Progenitor cell of endocrine pancreas (in vitro differentiated cells): ENCODE measurements at regions not wholly inside any gene's neighbourhood (a gene's known extent, or its start where the extent isn't known, plus 50 kb on each side); places are given as distances from the start of the nearest gene placed in this dataset.

Source experiments
- DNase-seq: peaks from one replicate; pipeline ENCODE4 v3.0.0; 2021; ENCODE audit warnings: low spot score; ENCODE audit not compliant: unreplicated experiment
- H3K27ac Mint-ChIP-seq: 2 replicates; pipeline ENCODE4 v1.8.0; 2021; ENCODE audit warnings: mild to moderate bottlenecking, moderate library complexity, mixed read lengths
- H3K27me3 Mint-ChIP-seq: 2 replicates; pipeline ENCODE4 v1.8.0; 2021; ENCODE audit warnings: mixed read lengths
- H3K36me3 Mint-ChIP-seq: 2 replicates; pipeline ENCODE4 v1.8.0; 2022; ENCODE audit warnings: mixed read lengths; ENCODE audit not compliant: insufficient read depth
- H3K4me1 Mint-ChIP-seq: 2 replicates; pipeline ENCODE4 v1.8.0; 2021; ENCODE audit warnings: low read depth, mixed read lengths
- H3K4me3 Mint-ChIP-seq: 2 replicates; pipeline ENCODE4 v1.8.0; 2021; ENCODE audit warnings: low read depth, mild to moderate bottlenecking, moderate library complexity, mixed read lengths
- H3K9me3 Mint-ChIP-seq: 2 replicates; pipeline ENCODE4 v1.8.0; 2021; ENCODE audit warnings: low read depth, mixed read lengths
- CTCF ChIP-seq: fragments of 200-600 bp; sonication (generic); IDR thresholded peaks from one replicate; pipeline ENCODE4 v1.5.0; 2021; ENCODE audit warnings: antibody characterized with exemption, mild to moderate bottlenecking; ENCODE audit not compliant: unreplicated experiment

- Mint-ChIP-seq H3K4me1 (peaks cover 6% of the 10 kb centered on the region), H3K9me3 (no peaks in the 10 kb centered on the region), H3K36me3 (no peaks in the 10 kb centered on the region), H3K27me3 (peaks cover 3% of the 10 kb centered on the region), H3K27ac (no peak overlapping the region), H3K4me3 (no peak overlapping the region)
- no peak for DNase-seq
- TF ChIP-seq CTCF, result no peak
These were observed 57.1 kb downstream of the GRIN2B start for GRCh38 chr12:13924286-13924685.

GRCh38 chr12:13918897-13919296 lies 62.5 kb downstream of the GRIN2B start:
- Mint-ChIP-seq H3K36me3 (no peaks in the 10 kb centered on the region), H3K4me1 (peaks cover 6% of the 10 kb centered on the region), H3K27ac (no peak overlapping the region), H3K9me3 (no peaks in the 10 kb centered on the region), H3K27me3 (peaks cover 6% of the 10 kb centered on the region), H3K4me3 (no peak overlapping the region)
- no peak for DNase-seq
- TF ChIP-seq CTCF, result no peak

GRCh38 chr12:13915096-13915495 lies 66.3 kb downstream of the GRIN2B start:
- peaks cover 11% of the 10 kb centered on the region for H3K27me3 Mint-ChIP-seq
- TF ChIP-seq CTCF, result no peak
- H3K9me3 Mint-ChIP-seq, result no peaks in the 10 kb centered on the region
- peaks cover 15% of the 10 kb centered on the region for H3K4me1 Mint-ChIP-seq
- no peaks in the 10 kb centered on the region for H3K36me3 Mint-ChIP-seq
- no peak overlapping the region for H3K27ac Mint-ChIP-seq
- no peak for DNase-seq
- no peak overlapping the region for H3K4me3 Mint-ChIP-seq

- Mint-ChIP-seq H3K27me3 (peaks cover 13% of the 10 kb centered on the region), H3K4me3 (no peak overlapping the region), H3K9me3 (no peaks in the 10 kb centered on the region), H3K36me3 (no peaks in the 10 kb centered on the region), H3K4me1 (peaks cover 15% of the 10 kb centered on the region), H3K27ac (no peak overlapping the region)
- no peak for DNase-seq
- no peak for TF ChIP-seq CTCF
These were observed 68.0 kb downstream of the GRIN2B start for GRCh38 chr12:13913371-13913770.

- no peak for DNase-seq
- Mint-ChIP-seq H3K9me3 (no peaks in the 10 kb centered on the region), H3K27ac (no peak overlapping the region), H3K36me3 (no peaks in the 10 kb centered on the region), H3K27me3 (peaks cover 9% of the 10 kb centered on the region), H3K4me3 (no peak overlapping the region), H3K4me1 (peaks cover 15% of the 10 kb centered on the region)
- TF ChIP-seq CTCF, result no peak
These were observed 69.4 kb downstream of the GRIN2B start for GRCh38 chr12:13911756-13912554.
